ENCODE measurements at regions not wholly inside any gene's neighbourhood (a gene's known extent, or its start where the extent isn't known, plus 50 kb on each side); places are given as distances from the start of the nearest gene placed in this dataset.
"Not testable (repeated sequence)": the region's sequence is repeated elsewhere in the genome, so short reads cannot be mapped to it uniquely, and the experiment has no call there.

GRCh38 chr11:67745181-67745726 is 70.8 kb upstream of the ALDH3B2 start:
- Histone ChIP-seq H3K4me3 (ENCODE audit: low read depth, low read length) (no peak overlapping the region), H3K9me3 (ENCODE audit: control insufficient read depth, insufficient read depth, low read length) (no peaks in the 10 kb centered on the region), H3K27ac (ENCODE audit: low read depth, low read length) (no peak overlapping the region), H3K27me3 (ENCODE audit: control insufficient read depth, insufficient read depth, low read length) (no peaks in the 10 kb centered on the region)
- ChIA-PET POLR2A (no interaction called here), CTCF (no interaction called here)
- no peak for DNase-seq (ENCODE audit: low read depth, low spot score)
- TF ChIP-seq CTCF (IDR thresholded peaks at IDR 0.05; ENCODE audit: low read depth, low read length): no peak

DNA sequence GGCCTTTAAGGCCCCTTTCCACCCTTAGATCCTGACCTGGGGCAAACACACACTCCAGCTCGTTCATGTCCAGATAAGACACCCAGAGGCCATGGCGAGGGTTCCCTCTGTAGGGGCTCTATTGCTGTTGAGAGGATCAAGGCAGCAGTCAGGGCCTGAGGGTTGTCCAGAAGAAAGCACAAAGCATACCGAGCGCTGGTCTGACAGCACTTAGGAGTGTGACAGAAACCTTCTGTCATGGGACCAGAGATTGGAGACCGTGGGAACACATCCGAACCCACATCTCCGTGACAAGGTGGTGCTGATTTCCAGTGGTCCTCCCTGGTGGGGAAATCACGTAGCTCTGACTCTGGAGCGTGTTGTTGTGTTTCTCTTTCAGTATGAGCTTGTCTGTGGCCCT is 69.8 kb upstream of the ALDH3B2 start:
- POLR2A ChIA-PET, CTCF ChIA-PET: not testable (repeated sequence)

DNA sequence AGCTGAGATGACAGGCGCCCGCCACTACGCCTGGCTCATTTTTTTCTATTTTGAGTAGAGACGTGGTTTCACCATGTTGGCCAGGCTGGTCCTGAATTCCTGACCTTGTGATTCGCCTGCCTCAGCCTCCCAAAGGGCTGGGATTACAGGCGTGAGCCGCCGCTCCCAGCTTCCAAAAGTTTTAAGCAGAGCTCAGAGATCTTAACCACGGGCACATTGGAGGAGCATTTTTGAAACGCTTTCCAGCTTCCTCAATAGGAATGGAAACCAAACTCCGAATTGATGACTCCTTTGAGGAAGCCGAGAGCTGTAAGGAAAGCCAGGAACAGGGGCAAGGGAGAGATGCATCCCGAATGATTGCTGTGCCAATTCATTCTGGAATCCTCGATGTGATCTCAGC is 63.8 kb upstream of the ALDH3B2 start:
- H3K9me3 ChIP-seq (ENCODE audit: control insufficient read depth, insufficient read depth, low read length); H3K4me3 ChIP-seq (ENCODE audit: low read depth, low read length); H3K27me3 ChIP-seq (ENCODE audit: control insufficient read depth, insufficient read depth, low read length); H3K27ac ChIP-seq (ENCODE audit: low read depth, low read length); CTCF ChIA-PET; POLR2A ChIA-PET; DNase-seq (ENCODE audit: low read depth, low spot score): not testable (repeated sequence)

More for the DNA sequence above, 69.8 kb upstream of the ALDH3B2 start:
- not testable (repeated sequence) for H3K9me3 ChIP-seq (ENCODE audit: control insufficient read depth, insufficient read depth, low read length); H3K4me3 ChIP-seq (ENCODE audit: low read depth, low read length); H3K27ac ChIP-seq (ENCODE audit: low read depth, low read length); H3K27me3 ChIP-seq (ENCODE audit: control insufficient read depth, insufficient read depth, low read length); DNase-seq (ENCODE audit: low read depth, low spot score)

- H3K4me3 ChIP-seq (ENCODE audit: low read depth, low read length); POLR2A ChIA-PET; H3K27me3 ChIP-seq (ENCODE audit: control insufficient read depth, insufficient read depth, low read length); H3K27ac ChIP-seq (ENCODE audit: low read depth, low read length); DNase-seq (ENCODE audit: low read depth, low spot score); CTCF ChIA-PET; H3K9me3 ChIP-seq (ENCODE audit: control insufficient read depth, insufficient read depth, low read length): not testable (repeated sequence)
These were observed 63.2 kb upstream of the ALDH3B2 start for GRCh38 chr11:67737562-67738080.

DNA sequence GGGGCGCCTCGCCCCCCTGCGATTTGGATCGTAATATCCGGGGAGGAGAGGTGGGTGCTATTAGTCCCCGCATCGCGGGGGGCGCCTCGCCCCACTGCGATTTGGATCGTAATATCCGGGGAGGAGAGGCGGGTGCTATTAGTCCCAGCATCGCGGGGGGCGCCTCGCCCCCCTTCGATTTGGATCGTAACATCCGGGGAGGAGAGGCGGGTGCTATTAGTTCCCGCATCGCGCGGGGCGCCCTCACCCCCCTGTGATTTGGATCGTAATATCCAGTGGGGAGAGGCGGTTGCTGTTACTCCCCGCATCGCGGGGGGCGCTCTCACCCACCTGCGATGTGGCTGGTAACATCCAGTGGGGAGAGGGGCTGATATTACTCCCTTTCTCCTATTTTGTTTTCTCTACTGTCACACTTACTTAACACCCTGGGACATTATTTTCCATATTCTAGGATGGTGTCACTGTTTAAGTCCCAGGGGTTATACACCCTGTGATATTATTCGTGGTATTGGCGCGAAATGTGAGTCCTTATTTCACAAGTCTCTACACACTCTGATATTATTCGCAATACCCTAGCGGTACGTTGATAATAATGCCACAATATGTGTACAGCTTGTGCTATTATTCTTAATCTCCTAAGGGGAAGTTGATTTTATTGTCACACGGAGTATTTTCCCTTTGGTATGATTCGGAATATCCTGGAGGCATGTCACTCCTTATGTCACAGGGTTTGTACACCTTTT is 57.8 kb upstream of the ALDH3B2 start:
- Histone ChIP-seq H3K4me3 (ENCODE audit: low read depth, low read length) (no peak overlapping the region), H3K9me3 (ENCODE audit: control insufficient read depth, insufficient read depth, low read length) (no peaks in the 10 kb centered on the region; the same call in 1 of the 2 replicates), H3K27ac (ENCODE audit: low read depth, low read length) (no peak overlapping the region), H3K27me3 (ENCODE audit: control insufficient read depth, insufficient read depth, low read length) (peaks cover 7% of the 10 kb centered on the region)
- DNase-seq (ENCODE audit: low read depth, low spot score): no peak
- ChIA-PET CTCF (no interaction called here), POLR2A (no interaction called here)
- TF ChIP-seq CTCF (IDR thresholded peaks at IDR 0.05; ENCODE audit: low read depth, low read length): peak; percentile 19; the same call in 1 of the 2 replicates

- H3K27ac ChIP-seq (ENCODE audit: low read depth, low read length): no peak overlapping the region
- no peak overlapping the region for H3K4me3 ChIP-seq (ENCODE audit: low read depth, low read length)
- H3K9me3 ChIP-seq (ENCODE audit: control insufficient read depth, insufficient read depth, low read length): no peaks in the 10 kb centered on the region; the same call in 1 of the 2 replicates
- ChIA-PET POLR2A (no interaction called here), CTCF (no interaction called here)
- H3K27me3 ChIP-seq (ENCODE audit: control insufficient read depth, insufficient read depth, low read length): peaks cover 7% of the 10 kb centered on the region
- no peak for DNase-seq (ENCODE audit: low read depth, low spot score)
- TF ChIP-seq CTCF (IDR thresholded peaks at IDR 0.05; ENCODE audit: low read depth, low read length): no peak
These were observed 57.2 kb upstream of the ALDH3B2 start for GRCh38 chr11:67731583-67731982.

- H3K27me3 ChIP-seq (ENCODE audit: control insufficient read depth, insufficient read depth, low read length); CTCF ChIA-PET; H3K27ac ChIP-seq (ENCODE audit: low read depth, low read length); H3K9me3 ChIP-seq (ENCODE audit: control insufficient read depth, insufficient read depth, low read length); DNase-seq (ENCODE audit: low read depth, low spot score); H3K4me3 ChIP-seq (ENCODE audit: low read depth, low read length); POLR2A ChIA-PET: not testable (repeated sequence)
These were observed 53.7 kb upstream of the ALDH3B2 start for GRCh38 chr11:67728163-67728571.

DNA sequence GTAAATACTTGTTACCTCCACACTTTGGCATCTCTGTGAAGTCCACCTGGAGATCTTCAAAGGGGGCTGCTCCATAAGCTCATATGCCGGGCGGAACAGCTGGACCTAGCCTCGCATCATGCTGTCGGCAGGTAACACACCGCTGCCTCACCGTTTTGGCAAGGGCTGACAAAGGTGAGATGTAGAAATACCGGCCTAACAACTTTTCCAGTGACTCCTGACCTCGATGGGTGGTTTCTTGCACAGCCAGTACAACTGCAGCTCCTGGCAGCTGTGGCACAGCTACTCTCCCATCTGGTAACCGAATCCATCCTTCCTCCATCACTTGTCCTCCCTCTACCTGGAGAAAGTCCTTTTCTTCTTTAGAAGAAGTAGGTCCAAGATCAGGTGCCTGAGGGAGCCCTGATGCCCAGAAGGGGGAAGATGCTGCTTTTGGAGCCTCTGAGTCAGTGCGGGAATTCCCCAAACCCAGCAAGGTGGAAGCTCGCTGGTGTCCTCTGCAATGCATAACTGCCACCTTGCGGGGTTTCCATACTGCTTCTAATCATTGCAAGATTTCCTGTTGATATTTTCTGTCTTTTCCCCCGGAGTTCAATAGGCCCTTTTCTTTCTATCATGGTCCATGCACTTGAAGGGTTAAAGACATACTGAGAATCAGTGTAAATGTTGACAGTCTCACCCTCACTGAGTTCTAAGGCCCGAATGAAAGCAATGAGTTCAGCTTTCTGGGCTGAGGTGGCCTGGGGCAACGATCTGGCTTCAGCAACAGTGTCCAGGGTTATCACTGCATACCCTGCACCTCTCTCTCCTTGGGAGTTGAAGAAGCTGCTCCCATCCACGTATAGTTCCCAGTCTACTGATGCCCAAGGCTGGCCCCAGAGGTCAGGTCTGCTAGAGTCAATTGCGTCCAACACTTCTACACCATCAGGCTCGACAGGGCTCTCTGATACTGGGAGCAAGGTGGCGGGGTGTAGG is 52.9 kb upstream of the ALDH3B2 start:
- H3K27me3 ChIP-seq (ENCODE audit: control insufficient read depth, insufficient read depth, low read length); H3K27ac ChIP-seq (ENCODE audit: low read depth, low read length); H3K9me3 ChIP-seq (ENCODE audit: control insufficient read depth, insufficient read depth, low read length); POLR2A ChIA-PET; DNase-seq (ENCODE audit: low read depth, low spot score); CTCF ChIA-PET; H3K4me3 ChIP-seq (ENCODE audit: low read depth, low read length): not testable (repeated sequence)

Measured in AG04450 (cell line).